HG03432 (cell line): ENCODE measurements at regions not wholly inside any gene's neighbourhood (a gene's known extent, or its start where the extent isn't known, plus 50 kb on each side); places are given as distances from the start of the nearest gene placed in this dataset.

Experiments
- ATAC-seq: cut with Tn5 transposase; IDR thresholded peaks from one replicate; pipeline ENCODE4 v1.9.1; 2021; ENCODE audit warnings: mild to moderate bottlenecking, moderate library complexity; ENCODE audit not compliant: unreplicated experiment

DNA sequence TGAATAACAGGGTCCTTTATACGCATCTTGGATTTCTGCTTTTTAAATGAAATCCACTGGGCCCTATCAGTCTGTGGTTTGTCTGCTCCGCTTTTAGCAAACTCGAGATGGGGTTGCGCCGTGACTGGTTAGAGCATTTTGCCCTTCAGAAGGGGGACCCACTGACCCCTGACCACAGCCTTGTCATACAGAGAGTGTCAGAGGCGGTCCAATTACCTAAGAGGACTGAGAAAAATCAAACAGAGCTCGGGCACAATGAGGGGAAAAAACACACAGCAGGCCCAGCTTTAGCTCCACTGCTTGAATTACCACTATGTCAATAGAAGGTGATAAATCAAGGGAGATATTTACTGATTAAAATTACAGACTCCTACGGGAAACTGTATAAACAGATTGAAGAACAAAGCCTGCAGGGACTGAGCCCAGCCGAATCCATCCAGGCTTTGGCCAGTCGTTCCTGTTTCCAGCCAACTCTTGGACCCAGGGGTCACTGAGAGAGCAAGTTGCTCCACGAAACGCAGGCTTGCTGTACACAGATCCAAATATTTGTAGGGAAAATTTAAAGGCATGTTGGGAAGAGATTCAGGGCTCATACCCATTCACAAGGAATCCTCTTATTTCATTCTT, 131.9 kb upstream of the ZFHX3 start:
- no peak for ATAC-seq

DNA sequence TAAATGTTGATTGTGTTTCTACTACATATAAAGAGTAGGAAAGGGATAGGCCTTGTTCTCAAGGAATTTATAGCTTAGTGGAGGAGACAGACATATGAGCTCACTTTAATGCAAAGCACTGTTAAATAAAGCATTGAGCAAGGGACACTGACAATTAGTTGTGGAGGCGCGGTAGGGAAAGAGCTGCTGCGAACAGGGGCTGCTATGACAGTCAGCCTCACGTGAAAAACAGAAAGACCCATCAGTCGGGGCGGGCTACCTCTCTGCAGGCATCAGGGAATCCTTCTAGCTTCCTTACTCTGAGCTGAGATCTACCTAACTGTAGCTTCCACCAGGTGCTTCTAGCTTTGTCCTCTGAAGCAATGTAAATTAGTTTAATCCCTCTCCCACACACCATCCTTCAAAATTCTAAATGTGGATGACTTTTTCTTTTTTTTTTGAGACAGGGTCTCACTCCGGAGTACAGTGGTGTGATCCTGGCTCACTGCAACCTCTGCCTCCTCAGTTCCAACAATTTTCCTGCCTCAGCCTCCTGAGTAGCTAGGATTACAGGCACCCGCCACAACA, 129.9 kb upstream of the ZFHX3 start:
- ATAC-seq: no peak

- ATAC-seq: no peak
Measured at GRCh38 chr16:73176577-73177013, 128.7 kb upstream of the ZFHX3 start.

GRCh38 chr16:73172973-73173709, 125.2 kb upstream of the ZFHX3 start:
- no peak for ATAC-seq

GRCh38 chr16:73172241-73172972, 124.5 kb upstream of the ZFHX3 start:
- ATAC-seq: no peak

DNA sequence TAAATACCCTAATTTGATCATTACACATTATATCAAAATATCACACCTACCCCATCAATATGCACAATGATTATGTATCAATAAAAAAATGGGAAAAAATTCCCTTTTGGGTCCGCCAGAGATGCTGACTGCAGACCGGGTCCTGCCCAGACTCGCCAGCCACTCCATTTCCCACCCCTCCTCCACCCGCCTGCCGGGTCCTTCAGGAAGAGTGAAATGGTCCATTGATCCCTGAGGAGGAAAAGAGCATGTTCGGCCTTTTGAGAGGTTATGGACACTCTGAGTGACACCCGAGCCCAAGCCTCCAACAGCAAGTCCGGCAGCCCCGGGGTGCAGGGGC, 123.9 kb upstream of the ZFHX3 start:
- ATAC-seq: no peak

GRCh38 chr16:73171380-73171779, 123.5 kb upstream of the ZFHX3 start:
- ATAC-seq: no peak

DNA sequence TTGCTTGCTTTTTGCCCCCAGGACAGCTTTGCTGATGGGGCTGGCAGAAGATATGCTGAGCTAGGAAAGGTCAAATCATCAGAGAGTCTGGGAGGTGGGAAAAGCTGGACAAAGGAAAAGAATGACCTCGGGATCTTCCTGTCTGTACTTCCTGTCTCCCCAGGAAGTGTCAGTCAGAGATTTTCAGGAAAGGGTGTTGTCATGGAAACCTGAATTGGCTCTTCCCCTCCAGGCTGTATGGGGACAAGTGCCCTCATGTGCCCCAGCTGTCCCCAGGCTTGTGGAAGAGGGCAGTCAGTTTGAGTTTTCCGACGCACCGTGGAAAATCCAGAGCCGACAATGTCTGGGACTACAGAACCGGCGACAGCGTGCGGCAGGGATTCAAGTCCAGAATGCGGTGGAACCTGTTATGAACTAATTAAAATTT, 122.7 kb upstream of the ZFHX3 start:
- no peak for ATAC-seq

DNA sequence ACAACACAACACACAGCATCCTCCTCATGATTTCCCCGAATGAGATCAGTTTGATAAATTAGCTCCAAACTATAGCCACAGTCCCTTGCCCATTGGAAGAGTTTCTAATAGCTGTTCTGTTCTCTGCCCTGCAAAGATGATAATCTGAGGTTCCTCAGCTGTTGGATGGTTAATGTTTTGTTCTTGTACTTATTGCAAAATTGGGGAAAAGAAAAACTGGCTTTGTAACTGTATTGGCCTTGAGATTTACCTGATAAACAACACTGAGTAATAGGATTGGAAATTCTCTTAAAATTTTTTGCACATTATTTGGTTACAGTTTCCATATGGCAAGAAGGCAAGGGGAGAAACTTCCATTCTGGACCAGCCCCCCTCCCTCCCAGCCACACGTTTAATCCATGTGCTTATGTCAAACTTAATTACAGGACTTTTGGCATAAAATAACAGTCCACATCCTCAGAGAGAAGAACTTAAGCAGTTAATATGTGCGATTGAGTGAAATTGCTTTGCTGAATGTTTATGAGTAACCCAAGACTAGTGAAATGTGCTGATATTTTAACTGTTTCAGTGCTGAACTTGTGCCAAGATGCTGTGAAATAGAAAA, 119.1 kb upstream of the ZFHX3 start:
- no peak for ATAC-seq

DNA sequence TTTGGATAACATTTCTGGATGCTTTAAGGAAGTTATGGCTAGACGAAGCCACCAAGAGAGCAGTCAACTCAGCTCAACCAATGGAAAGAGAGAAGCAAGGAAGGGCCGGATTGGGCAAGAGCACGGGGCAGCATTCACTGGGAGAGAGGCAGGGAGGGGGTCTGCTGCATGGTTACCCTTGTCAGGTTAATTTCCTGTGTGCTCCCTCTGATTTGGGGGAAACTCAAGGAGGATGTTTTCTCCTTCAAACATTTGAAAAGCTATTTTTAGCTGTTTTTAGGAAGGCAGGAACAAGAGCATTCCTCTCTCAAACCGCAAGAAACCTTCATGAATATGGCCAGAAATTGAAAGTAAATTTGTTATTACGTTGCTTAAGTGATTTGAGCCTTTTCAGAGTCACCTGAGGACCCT, 118.5 kb upstream of the ZFHX3 start:
- ATAC-seq: no peak

DNA sequence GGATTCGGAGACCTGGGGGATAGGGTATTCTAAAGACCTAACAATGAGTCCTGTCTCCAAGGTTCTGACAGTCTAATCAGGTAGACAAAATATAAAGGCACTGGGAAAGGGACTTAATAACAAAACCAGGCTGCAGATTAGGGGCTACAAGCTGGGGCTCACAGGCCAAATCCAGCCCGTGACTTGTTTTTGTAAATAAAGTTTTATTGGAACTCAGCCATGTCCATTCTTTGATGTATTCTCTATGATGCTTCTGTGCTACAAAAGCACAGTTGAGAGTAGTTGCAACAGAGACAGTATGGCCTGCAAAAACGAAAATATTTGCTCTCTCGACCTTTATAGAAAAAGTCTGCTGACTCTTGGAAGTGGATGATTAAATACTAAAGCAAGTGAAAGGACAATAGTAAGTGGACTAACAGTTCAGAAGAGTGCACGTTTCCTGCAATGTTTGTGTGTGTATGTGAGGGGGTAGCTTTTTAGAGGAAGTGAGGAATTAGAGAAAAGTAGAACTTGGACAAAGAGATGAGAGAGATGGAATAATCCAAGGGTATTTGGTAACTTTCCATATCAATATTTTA, 115.4 kb upstream of the ZFHX3 start:
- ATAC-seq: no peak

DNA sequence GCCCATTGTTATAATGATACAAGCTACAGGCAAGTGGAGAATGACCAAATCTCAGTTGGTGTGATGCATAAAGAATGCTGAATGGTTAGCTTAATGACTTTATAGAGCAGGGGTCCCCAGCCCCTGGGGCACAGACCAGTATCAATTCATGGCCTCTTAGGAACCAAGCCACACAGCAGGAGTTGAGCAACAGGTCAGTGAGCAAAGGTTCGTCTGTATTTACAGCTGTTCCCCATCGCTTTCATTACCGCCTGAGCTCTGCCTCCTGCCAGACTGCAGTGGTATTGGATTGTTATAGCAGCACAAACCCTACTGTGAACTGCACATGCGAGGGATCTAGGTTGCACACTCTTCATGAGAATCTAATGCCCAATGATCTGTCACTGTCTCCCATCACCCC, 114.0 kb upstream of the ZFHX3 start:
- no peak for ATAC-seq

DNA sequence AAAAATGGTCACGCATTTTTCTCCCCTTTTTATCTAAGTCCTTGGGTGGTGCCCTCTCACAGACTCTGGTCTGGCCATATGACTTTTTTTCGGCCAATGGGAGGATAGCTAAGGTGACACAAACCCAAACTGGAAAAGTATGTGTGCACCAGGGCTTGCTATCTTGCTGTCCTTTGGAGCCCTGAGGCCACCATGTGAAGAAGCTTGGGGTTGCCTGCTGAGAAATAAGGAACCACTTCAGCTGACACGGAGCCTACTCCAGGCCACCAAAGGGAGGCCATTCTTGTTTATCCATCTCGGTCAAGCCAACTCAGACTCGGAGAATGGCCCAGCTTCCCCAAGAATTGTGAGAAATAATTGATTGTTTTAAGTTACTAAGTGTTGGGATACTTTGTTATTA, 111.4 kb upstream of the ZFHX3 start:
- no peak for ATAC-seq

DNA sequence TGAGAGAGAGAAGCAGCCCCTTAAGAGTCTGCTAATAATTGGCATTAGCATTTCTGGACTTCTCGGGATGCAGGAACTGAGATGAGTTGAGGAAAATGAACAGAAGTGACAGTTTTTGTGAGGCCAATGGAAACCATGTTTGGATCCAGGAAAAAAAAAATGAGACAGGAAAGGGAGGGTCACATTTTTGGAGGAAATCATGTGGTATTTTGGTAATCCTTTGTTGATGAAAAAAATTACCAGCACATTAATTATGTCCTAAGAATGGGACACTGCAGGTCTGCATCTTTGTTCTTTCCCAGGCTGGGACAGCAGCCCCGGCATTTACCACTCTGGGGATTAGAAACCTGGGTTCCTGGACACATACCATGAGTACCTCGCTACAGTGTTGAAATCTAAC, 109.9 kb upstream of the ZFHX3 start:
- ATAC-seq: no peak

- ATAC-seq: no peak
Measured at GRCh38 chr16:73154063-73154870, 106.3 kb upstream of the ZFHX3 start.

GRCh38 chr16:73152386-73153125, 104.6 kb upstream of the ZFHX3 start:
- ATAC-seq: no peak

- no peak for ATAC-seq
Measured at GRCh38 chr16:73151941-73152340, 104.0 kb upstream of the ZFHX3 start.

DNA sequence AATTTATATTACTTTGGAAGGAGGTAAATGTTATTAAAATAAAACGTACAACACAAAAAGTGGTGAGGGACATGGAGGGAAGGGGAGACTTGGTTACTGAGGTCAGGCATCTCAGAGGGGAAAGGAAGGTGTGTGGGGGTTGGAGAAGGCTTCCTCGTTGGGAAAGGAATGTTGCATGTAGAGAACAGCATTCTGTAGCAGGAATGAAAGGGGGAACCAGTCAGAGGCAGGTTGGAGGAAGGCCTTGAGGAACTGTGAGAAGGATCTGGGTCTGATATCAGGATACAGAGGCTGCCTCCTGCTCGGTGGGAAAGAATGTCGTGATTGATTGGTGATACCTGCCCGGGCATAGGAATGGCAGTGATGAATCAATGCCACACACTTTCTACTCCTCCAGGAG, 103.3 kb upstream of the ZFHX3 start:
- no peak for ATAC-seq

DNA sequence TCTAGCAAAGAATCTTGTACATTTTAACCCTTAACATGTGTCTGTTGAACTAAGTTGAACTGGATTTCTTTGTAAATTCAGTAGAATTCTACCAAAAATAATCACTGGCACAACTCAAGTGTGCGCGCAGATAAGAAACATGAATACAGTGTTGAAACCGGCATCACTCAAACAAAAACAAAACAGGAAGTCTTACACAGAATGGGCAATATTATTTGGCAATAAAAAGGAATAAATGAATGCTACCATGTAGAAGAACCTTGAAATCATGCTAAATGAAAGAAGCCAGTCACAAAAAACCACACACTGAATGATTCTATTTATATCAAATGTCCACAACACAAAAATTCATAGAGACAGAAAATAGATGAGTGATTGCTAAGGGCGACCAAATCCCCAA, 102.9 kb upstream of the ZFHX3 start:
- ATAC-seq: no peak

DNA sequence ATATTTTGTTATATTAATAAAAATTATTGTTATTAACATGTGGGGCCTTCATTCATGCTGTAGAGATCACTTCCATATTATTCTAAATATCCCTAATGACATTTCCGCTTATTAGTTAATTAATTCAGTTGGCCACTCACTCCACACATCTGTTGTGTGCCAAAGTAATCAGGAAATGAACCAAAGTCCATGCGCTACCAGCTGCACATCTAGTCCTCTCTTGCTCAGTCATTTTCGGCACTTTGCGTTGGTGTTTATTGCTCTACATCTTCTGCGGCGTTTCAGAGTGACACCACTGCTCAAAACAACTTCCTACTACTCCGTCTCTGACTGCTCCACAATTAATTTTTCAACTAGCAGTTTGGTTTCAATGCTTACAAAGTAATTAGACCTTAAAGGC, 101.4 kb upstream of the ZFHX3 start:
- ATAC-seq: no peak
